ENCODE measurements at regions not wholly inside any gene's neighbourhood (a gene's known extent, or its start where the extent isn't known, plus 50 kb on each side); places are given as distances from the start of the nearest gene placed in this dataset.

DNA sequence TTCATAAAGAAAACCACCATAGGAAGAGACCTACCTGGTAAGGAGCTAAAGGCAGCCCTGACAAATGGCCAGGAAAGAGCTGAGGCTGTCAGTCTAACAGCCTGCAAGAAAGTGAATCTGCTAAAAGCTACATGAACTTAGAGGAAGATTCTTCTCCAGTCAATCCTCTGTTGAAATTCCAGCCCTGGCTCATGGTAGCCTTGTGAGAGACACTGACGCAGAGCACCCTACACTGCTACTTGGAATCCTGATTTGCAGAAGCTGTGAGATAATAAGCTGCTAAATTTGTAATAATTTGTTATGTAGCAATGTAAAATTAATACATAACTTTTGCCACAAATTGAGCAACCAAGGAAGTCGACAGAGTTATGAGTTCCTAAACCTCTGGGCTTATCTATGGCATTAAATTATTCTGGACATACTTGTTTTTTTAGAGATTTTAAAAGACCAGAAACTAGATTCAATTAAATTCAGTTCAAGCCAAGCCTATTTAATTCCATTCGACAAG lies 257.0 kb downstream of the ETNK1 start:
- TF ChIP-seq FOXP1 (CRISPR knock-in tag; IDR thresholded peaks at IDR 0.05; ENCODE audit: borderline replicate concordance) (no peak), CTCF (IDR thresholded peaks at IDR 0.05) (no peak), ZBTB21 (CRISPR knock-in tag; IDR thresholded peaks at IDR 0.05; ENCODE audit: borderline replicate concordance) (no peak), ELF4 (CRISPR knock-in tag; IDR thresholded peaks at IDR 0.05; ENCODE audit: low read depth) (no peak), ZNF138 (CRISPR knock-in tag; conservative IDR thresholded peaks at IDR 0.05) (no peak), ZNF317 (CRISPR knock-in tag; IDR thresholded peaks at IDR 0.05; ENCODE audit: borderline replicate concordance, low read depth) (no peak), GABPB1 (CRISPR knock-in tag; IDR thresholded peaks at IDR 0.05) (no peak)
